Pancreas (tissue), 10 donors: ENCODE measurements at regions not wholly inside any gene's neighbourhood (a gene's known extent, or its start where the extent isn't known, plus 50 kb on each side); places are given as distances from the start of the nearest gene placed in this dataset.
A peak's percentile ranks its signal among the peaks of the same experiment; 100 is the strongest.

ENCODE experiments used
- ATAC-seq, 4 donors: fragments of 200-7000 bp; cut with Tn5 transposase; one replicate each; pipeline versions ENCODE4 v1.8.0 to v1.9.1; 2020; ENCODE audit warnings: mild to moderate bottlenecking in 4 of 4, moderate library complexity in 4 of 4
- DNase-seq, 6 donors: peaks; one replicate each; pipeline ENCODE4 v3.0.0-alpha.2; 2020
- FAIRE-seq: peaks from 2 replicates; lab custom pipeline; 2012; peaks lifted over from hg19 to GRCh38; lab: Jason Lieb, UNC
- H3K27ac ChIP-seq, 4 donors: fragments of 200-600 bp; sonication (generic); 1 replicate in 3 of 4; 2 replicates in 1 of 4; pipeline versions ENCODE4 v1.5.0 to v1.8.0; 2020
- H3K27me3 ChIP-seq, 4 donors: fragments of 200-600 bp; one replicate each; pipeline ENCODE4 v1.8.0; 2021
- H3K36me3 ChIP-seq, 3 donors: fragments of 200-600 bp; sonication (generic) in 1 of 3; one replicate each; pipeline versions ENCODE4 v1.5.0 to v1.8.0; 2020 to 2021
- H3K4me1 ChIP-seq, 3 donors: fragments of 200-600 bp; one replicate each; pipeline ENCODE4 v1.8.0; 2021
- H3K4me3 ChIP-seq, 4 donors: fragments of 200-600 bp; sonication (generic) in 2 of 4; one replicate each; pipeline versions ENCODE4 v1.5.0 to v1.8.0; 2020 to 2021
- H3K9me3 ChIP-seq, 4 donors: fragments of 200-600 bp; one replicate each; pipeline ENCODE4 v1.8.0; 2021
- WGBS, 2 donors: extraction: QIAGEN DNeasy Blood & Tissue Kit; methylation state at CpG; one replicate each; pipeline ENCODE4 v1.1.7; 2013; 5-methylcytosine and 5-hydroxymethylcytosine counted together
- intact Hi-C, 3 donors: fragments of 100-400 bp; cut with DNase I; formaldehyde crosslinking; loops; one replicate each; pipeline versions ENCODE4 v1.11.1 to v1.14.2; 2022
- TF ChIP-seq, protein P1 (sequence below), 4 donors: fragments of 200-600 bp; sonication (generic) in 3 of 4; IDR thresholded peaks; one replicate each; pipeline versions ENCODE4 v1.5.0 to v1.8.0; 2021; ENCODE audit warnings: antibody characterized with exemption in 4 of 4
- donor health status: healthy with polysubstance abuse.
- donor health status: DM: no; HTN: no; CAD: no; lungs with moderate emphysema.
- donor health status: DM: no; HTN: no; CAD: no.
- donor health status: control.
- donor health status: control.
- donor health status: Bipolar disorder and iron deficiency.
- donor health status: DM: yes; HTN: yes; CAD: no.
- donor health status: DM: no; HTN: no; CAD: no.
- donor health status: DM: no; HTN: no; CAD: no.
- donor health status: DM: yes; HTN: yes; CAD: no.

DNA sequence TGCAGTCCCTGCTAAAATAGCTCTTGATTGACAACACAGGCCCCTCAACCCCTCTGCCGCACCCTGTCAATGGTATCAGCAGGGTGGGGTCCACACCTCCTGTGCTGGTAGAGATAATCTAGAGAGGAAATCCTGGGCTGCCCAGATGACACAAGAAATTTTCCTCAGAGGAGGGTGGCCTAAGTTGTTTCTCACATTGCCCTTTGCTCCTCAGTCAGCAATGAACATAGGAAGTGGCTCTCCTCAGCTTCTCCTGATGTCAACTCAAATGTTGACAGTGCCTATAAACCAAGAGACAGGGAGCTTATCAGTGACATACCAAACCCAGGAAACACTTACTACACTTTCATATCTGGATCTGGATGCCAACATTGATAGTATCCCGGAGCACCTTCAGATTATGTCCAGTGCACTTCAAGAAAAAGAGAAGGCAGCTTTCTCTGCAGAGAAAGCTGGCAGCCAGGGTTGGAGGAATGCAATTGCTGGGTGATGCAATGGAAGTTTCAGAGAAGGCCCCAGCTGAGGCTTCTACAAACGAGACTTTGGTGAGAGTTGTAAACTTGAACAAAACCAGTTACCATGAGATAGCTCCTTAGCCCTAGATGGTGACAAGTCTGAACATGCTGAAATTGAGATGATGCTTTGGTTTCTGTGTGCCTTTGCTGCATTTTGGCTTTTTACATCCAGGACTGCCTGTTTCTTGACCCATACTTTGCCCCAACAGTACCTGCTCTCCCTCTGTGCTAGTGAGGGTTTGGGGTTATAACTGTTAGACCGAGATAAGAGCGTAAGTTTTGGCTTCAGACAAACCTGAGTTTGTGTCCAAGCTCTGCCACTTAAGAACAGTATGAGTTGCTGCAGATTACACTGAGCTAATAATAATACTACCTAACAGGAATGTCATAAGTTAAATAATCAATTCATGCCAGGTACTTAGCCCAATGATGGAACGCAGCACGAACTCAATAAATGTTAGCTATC, 183.5 kb downstream of the NUAK1 start:
- Histone ChIP-seq H3K27ac (no peak overlapping the region), H3K4me3 (no peak overlapping the region), H3K9me3 (no peaks in the 10 kb centered on the region), H3K36me3 (no peaks in the 10 kb centered on the region), H3K4me1 (no peaks in the 10 kb centered on the region), H3K27me3 (no peaks in the 10 kb centered on the region)
- intact Hi-C loops: no loop called here
- FAIRE-seq (no peak), ATAC-seq (no peak), DNase-seq (no peak)
- 64 to 73% methylated on average over 7 of the region's 7 CpGs for WGBS, 2 donors
- TF ChIP-seq, protein P1, sequence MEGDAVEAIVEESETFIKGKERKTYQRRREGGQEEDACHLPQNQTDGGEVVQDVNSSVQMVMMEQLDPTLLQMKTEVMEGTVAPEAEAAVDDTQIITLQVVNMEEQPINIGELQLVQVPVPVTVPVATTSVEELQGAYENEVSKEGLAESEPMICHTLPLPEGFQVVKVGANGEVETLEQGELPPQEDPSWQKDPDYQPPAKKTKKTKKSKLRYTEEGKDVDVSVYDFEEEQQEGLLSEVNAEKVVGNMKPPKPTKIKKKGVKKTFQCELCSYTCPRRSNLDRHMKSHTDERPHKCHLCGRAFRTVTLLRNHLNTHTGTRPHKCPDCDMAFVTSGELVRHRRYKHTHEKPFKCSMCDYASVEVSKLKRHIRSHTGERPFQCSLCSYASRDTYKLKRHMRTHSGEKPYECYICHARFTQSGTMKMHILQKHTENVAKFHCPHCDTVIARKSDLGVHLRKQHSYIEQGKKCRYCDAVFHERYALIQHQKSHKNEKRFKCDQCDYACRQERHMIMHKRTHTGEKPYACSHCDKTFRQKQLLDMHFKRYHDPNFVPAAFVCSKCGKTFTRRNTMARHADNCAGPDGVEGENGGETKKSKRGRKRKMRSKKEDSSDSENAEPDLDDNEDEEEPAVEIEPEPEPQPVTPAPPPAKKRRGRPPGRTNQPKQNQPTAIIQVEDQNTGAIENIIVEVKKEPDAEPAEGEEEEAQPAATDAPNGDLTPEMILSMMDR (IDR thresholded peaks at IDR 0.05): no peak

DNA sequence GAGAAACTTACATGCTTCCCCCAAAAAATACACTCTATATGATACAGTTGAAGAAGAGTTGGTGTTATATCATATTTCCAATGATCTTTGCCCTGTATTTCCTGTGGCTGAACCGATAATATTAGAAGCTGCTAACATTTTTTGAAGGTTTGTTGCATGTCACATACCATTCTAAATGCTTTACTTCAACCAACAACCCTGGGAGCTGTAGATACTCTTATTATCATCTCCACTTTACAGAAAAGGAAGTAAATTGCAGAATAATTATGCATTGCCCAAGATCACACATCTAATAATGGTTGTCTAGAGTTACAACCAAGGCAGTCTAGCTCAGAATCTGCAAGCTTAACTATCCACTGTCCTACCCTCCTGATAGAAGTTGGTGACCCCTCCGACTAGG, 182.8 kb downstream of the NUAK1 start:
- Histone ChIP-seq H3K9me3 (no peaks in the 10 kb centered on the region), H3K36me3 (no peaks in the 10 kb centered on the region), H3K27me3 (no peaks in the 10 kb centered on the region), H3K4me1 (no peaks in the 10 kb centered on the region), H3K4me3 (no peak overlapping the region), H3K27ac (no peak overlapping the region)
- DNase-seq (no peak), FAIRE-seq (no peak), ATAC-seq (no peak)
- 41 to 56% methylated on average over 2 of the region's 2 CpGs for WGBS, 2 donors
- TF ChIP-seq, protein P1 (IDR thresholded peaks at IDR 0.05): no peak
- intact Hi-C loops: no loop called here

DNA sequence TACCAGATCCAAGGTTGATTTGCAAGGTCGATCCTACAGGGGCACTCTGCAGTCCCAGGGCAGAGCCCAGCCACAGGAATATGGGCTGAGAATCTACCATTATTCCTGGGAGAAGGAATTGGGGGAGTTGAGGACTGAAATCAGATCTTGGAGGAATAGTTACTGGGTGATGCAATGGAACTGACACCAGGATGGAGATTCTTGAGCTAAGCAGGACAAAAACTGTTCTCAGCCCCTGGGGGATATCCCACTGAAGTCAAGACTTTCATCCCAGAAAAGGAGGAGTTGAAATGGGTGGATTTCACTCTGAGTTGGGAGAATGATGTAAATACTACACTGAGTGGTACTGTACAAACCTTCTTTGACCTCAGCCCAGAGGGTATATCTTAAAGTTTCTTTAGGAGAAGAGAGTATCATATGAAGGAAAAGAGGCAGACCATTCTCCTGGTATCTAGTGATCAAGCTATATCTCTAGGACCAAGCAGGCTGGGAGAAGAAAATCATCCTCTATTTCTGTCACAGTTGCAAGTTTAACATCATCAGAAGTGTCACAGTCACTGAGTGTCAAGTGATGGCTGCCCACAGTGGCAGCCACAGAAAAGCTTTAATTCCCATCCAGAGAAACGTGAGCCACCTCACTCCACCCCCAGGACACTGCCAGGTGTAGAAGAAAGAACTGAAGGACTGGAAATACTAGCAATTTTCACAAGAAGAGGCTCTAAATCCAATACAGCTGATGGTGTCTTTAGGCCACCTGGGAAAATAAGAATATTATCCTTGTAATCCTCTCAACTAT, 181.9 kb downstream of the NUAK1 start:
- WGBS, 2 donors: 30 to 42% methylated on average over 2 of the region's 2 CpGs
- FAIRE-seq (no peak), ATAC-seq (no peak), DNase-seq (no peak)
- no peaks in the 10 kb centered on the region for H3K27me3 ChIP-seq
- H3K4me3 ChIP-seq: no peak overlapping the region
- H3K36me3 ChIP-seq: no peaks in the 10 kb centered on the region
- TF ChIP-seq, protein P1 (IDR thresholded peaks at IDR 0.05): no peak
- no peaks in the 10 kb centered on the region for H3K9me3 ChIP-seq
- no peaks in the 10 kb centered on the region for H3K4me1 ChIP-seq
- no peak overlapping the region for H3K27ac ChIP-seq
- intact Hi-C loops: no loop called here

DNA sequence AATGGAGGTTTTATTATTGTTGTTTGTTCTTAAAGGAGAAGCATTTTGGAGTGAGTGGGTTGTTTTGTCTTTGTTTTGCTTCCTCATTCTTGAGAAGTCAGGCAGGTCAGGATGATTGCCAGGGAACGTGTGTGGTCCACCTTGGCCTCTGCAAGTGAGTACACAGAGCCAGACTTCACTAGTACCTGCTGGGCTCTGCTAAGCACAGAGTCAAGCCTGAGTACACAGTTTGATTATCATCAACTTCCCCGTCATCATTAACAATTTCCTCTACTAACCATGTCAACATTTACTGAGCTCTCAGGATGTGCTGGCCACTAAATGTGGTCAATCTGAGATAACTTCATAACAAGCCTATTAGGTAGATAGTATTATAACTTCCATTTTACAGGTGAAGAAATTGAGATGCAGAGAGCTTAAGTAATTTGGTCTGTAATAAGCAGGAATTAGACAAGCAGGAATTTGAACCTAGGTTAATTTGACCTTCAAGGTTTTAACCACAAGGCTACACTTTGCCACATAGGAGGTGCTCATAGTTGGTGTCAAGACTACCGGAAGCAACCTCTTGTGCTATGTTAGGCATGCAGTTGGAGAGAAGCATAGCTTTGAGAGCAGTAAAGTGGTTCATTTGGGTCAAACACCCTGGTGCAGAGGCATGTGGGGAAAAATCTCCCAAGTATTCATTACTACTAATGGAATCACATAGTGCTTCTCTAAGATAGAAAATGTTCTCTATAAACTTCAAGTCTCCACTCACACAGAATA, 178.3 kb downstream of the NUAK1 start:
- WGBS, 2 donors: 25 to 30% methylated on average over 3 of the region's 3 CpGs
- Histone ChIP-seq H3K4me1 (no peaks in the 10 kb centered on the region), H3K27ac (no peak overlapping the region), H3K36me3 (no peaks in the 10 kb centered on the region), H3K4me3 (no peak overlapping the region), H3K27me3 (no peaks in the 10 kb centered on the region), H3K9me3 (no peaks in the 10 kb centered on the region)
- ATAC-seq (peak in 3 of 4 donors; percentile 56 to 63 (median 60)), FAIRE-seq (no peak), DNase-seq (peak in 2 of 6 donors; percentile 4 to 17)
- TF ChIP-seq, protein P1 (IDR thresholded peaks at IDR 0.05): no peak
- intact Hi-C loops: no loop called here
